ENCODE measurements at regions not wholly inside any gene's neighbourhood (a gene's known extent, or its start where the extent isn't known, plus 50 kb on each side); places are given as distances from the start of the nearest gene placed in this dataset.

- no peak for DNase-seq
Measured at GRCh38 chr21:16377120-16377658, 647.4 kb downstream of the USP25 start.

DNA sequence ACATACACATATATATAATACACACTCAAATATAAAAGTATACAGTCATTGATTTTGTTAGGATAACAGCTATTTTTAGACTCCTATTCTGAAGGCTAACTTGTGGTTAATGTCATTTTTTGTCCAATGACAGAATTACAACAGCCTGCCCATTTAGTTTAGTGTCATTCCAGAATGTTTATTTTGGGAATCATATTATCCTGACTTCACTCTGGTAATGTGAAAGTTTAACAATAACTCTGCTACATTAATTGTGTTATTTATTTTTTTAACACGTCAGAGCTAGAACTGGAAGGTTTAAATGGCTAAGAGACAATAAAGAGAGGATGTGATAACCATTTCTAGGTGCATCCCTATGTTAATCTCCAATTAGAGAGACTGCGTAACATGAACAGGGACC lies 648.1 kb downstream of the USP25 start:
- DNase-seq: no peak

DNA sequence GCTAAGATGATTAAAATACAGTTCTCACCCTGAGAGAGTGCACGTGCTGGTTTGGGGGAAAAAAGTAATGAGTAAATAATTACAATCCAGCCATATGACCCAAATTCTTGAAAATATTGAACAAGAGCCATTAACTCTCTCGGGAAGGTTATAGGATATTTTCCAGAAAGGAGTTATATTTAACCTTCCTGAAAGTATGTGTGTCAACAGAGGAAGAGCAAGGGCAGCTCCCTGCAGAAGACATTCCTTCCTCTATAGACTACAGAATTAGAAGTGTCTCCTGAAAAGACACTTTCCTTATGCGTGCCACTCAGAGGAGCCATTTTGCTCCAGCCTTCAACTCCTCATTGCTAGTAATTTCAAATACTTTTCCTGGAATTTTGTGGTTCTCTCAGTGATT lies 648.7 kb downstream of the USP25 start:
- DNase-seq: no peak

DNA sequence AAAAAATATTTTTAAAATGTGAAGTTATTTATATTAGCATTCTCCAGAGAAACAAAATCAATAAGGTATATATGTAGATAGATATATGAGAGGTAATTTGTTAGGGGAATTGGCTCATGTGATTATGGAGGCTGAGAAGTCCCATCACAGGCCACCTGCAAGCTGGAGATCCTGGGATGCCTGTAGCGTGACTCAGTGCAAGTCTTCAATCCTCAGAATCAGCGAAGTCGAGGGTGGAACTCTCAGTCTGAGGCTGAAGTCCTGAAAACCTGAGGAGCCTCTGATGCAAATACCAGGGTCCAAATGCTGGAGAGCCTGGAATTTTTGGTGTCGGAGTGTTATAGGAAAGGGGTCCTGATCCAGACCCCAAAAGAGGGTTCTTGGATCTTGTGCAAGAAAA lies 658.5 kb downstream of the USP25 start:
- DNase-seq: no peak

- DNase-seq: no peak
Measured at GRCh38 chr21:16388911-16389560, 659.3 kb downstream of the USP25 start.

GRCh38 chr21:16389643-16390042 lies 659.9 kb downstream of the USP25 start:
- DNase-seq: no peak

DNA sequence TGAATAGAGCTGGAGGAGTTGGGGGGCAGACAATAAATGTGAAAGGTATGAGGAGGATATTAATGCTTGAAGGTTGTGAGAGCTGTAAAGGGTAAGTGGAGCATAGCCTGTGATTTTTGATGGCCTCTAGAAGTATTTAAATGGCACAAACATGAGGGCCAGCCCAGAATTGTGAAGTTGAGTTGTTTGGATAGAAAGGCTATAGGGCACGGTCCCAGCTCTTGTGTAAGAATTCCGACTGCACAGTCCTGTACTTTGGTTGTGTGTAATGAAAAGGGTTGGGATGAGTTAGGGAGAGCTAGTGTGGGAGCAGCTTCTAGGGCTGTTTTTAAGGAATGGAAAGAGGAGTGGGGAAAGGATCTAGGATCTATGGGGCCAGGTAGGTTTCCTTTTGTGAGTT lies 665.5 kb downstream of the USP25 start:
- DNase-seq: no peak

- no peak for DNase-seq
Measured at GRCh38 chr21:16402752-16403151, 673.0 kb downstream of the USP25 start.

GRCh38 chr21:16404776-16405175 lies 675.0 kb downstream of the USP25 start:
- no peak for DNase-seq

DNA sequence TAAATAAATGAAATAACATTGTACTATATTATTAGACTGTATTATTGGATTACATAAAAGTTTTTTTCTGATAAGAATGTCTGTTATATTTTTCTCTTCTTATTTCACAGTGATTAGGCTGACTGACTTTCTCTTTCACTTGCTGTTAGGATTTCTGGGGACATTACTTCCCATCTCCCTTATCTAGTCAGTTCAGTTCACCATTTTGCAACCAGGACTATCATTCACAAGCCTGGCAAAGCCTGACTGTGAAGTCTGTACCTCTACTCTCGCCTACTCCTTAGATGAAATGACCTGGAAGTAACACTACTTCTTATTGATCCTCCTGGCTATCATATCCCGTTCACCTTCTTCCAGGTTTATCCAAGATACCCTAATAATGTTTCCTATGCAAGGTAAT lies 676.6 kb downstream of the USP25 start:
- DNase-seq: no peak

DNA sequence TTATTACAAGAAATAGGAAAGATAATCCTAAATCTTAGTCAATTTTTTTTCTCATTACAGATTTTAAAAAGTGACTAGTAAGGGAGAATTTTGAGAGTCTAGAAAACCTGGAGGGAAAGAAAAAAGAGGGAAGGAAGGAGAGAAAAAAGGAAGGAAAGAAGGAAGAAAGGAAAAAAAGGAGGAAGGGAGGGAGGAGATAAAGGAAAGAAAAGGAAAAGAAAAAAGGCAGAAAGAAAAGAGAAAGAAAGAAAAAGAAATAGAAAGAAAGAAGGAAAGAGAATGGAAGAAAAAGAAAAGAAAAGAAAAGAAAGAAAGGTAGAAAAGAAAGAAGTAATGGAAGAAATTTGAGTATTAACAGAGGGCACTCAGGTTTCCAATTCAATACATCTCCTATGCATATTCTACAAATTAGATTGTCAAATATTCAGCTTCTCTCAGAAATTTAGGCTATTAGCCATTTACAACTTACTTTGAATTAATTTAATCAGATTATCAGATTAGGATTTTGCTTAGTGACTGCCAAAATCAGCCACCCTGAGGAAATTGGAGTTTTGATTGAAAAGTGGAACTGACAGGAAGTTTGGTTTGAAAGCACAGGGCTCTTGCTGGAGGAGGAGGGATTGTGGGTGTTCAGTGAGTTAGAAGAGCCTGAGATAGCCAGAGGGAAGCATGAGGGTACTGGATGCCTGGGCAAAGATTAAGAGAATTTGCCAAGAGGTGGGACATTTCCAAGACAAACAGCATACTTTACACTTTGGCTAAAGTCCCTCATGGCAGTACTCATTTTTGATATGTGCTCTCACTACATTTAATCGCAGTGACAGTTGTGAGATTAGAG lies 677.8 kb downstream of the USP25 start:
- no peak for DNase-seq

GRCh38 chr21:16408280-16408679 lies 678.5 kb downstream of the USP25 start:
- no peak for DNase-seq

- no peak for DNase-seq
Measured at GRCh38 chr21:16409352-16409751, 679.6 kb downstream of the USP25 start.

DNA sequence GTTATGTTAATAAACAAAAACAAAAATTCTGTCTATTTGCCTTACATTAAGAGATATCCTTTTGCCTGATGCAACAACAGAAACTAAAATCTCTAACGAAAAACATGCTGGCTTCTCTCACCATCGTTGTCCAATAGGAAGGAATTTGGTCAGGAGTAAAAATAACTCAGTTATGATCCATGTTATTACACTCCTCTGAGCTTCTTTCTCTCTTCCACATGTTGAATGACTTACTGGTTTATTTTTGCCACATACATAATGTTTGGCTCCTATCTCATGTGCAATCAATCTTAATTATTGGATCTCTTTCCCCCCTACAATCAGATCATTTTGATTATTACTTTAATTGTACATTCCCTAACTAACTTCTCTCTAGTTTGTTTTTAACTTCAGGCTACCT lies 688.4 kb downstream of the USP25 start:
- DNase-seq: no peak

GRCh38 chr21:16418642-16419041 lies 688.9 kb downstream of the USP25 start:
- DNase-seq: no peak

- no peak for DNase-seq
Measured at GRCh38 chr21:16419188-16419921, 689.6 kb downstream of the USP25 start.

GRCh38 chr21:16420031-16420724 lies 690.4 kb downstream of the USP25 start:
- no peak for DNase-seq

DNA sequence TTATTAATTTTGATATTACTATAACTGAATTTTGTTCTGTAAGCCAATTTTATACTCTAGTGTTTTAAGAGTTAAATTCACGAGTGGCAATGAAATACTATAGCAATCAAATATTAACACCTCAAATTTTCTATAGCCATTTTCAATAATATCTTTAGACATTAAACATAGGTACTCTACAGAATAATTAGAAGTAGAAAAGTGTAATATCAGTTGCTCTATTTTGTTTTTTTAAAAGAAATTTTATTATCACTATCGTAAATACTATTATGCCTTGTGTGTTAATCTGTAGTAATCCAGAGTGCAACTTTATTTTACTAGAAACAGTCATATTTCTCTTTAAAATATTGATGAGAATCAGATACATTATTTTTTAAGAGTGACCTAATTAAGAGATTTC lies 691.2 kb downstream of the USP25 start:
- DNase-seq: no peak

- DNase-seq: no peak
Measured at GRCh38 chr21:16421965-16422364, 692.2 kb downstream of the USP25 start.

DNA sequence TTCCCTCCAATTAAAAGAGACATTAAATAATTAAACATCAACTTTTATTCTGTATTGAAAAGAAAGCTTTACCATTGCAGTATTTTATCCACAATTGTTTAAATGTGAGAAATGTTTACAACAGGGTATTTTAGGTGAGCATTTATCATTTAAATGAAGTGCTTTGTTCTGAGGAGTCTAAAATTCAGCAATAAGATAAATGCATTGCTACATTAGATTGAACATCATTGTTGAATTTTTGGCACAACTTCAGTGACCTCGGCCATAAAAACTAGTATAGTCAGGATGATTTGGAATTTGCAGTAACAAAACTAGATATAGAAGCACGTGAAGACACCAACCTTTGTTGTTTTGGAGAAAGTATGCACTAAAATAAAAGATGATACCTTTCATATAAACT lies 692.9 kb downstream of the USP25 start:
- no peak for DNase-seq

DNA sequence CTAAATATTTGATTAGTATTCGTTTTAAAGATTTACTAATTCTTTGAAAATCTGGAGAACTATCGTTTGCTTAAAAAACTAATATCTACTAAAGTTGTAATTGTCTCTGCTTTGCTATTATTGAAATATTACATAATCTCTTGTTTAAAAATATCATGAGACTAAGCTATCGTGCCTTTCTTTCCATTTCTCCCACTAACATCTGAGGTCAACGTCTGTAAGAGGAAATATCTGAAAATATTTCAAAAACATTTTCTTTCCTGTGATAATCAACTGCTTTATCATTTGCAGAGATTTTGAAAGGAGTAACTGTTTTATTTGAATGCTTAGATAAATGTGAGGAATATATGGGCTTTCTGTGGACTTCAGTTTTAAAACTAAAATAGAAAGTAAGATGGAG lies 694.1 kb downstream of the USP25 start:
- DNase-seq: no peak

DNA sequence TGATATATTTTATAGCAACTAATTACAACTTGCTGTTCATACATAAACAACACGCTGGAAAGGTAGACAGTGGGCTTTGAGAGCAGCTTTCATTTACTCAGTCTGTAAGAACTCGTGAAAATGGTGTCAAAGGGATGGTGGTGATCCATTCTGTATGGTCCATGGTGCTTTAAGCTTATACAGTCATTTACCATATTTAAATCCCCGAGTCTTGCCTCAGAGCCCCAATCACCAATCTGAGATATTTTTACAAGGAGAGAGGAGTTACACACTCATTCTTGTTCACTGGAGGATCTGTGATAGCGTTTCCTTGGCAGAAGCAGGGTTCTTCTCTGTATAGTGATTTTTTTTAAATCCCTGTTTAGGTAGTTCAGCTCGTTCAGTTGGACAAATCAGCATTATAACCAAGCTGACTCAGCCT lies 694.6 kb downstream of the USP25 start:
- no peak for DNase-seq

DNA sequence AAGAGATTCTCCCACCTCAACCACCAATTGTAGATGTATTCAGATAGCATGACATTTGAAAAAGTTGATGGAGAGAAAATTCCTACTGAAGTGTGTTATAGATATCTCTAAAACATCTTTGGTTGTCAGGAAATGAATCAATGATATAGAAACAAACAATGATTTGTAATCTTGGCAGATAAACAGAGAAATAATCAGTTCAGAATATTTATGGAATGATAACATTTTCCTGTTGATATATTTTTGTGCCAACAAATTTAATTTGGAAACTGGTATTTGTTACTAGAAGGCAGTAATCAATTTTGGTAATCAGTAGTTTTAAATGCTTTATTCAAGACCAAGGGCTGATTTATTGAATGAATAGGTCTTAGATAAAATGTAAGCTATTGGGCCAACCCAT lies 695.6 kb downstream of the USP25 start:
- no peak for DNase-seq

All from activated CD4-positive, alpha-beta T cell treated with anti-CD3 and anti-CD28 coated beads for 48 hours (primary cell).